Stimulated activated CD4-positive, alpha-beta T cell treated with anti-CD3 and anti-CD28 coated beads, Interleukin-2, amount 100 ng/mL, for 24 hours (primary cell): ENCODE measurements at regions not wholly inside any gene's neighbourhood (a gene's known extent, or its start where the extent isn't known, plus 50 kb on each side); places are given as distances from the start of the nearest gene placed in this dataset.
A peak's percentile ranks its signal among the peaks of the same experiment; 100 is the strongest.
"Not testable (repeated sequence)": the region's sequence is repeated elsewhere in the genome, so short reads cannot be mapped to it uniquely, and the experiment has no call there.

Source experiments
- DNase-seq, 2 donors: peaks; one replicate each; pipeline ENCODE4 v3.0.0-alpha.2; 2020

DNA sequence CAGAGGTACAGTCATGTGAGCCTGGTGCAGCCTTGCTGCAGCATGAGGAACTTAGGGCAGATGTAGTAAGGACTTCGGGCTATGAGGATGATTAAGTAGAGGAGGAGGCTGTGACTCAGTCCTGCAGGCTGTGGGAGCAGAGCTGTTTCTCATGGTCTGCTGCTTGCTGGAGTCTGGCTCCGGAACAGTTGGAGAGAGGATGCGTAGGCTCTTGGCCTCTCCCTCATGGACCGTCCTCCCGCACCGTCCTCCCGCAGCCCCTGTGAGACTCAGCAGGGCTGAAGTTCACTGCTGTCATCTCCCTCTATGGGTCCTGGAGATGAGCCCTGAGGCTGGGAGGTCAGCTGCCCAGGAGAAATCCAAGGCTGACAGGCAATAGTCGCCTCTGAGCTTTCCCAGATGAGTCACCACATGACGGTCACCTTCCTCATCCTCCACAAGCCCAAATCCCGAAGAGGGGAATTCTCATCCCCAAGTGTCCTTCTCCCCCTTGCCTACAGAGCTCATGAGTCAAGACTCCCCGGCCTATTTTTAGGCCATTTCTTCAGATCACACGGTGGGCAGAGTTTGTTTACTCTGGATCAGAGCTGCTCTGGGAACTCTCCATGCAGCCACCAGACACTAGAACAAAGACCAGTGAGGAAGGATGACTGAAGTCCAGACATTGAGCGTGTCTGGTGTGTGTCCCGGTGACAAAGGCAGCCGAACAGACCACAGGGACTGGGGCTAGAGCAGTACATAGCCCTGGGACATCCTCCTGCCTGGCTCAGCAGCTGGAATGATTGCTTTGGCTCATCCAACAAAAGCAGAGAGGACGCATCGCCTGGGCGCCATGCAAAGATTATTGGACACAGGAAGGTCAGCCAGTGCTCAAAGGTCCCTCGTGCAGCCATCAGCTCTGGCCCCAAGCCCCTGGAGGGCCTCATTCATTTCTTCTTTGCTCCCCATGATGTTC, 134.5 kb downstream of the NPIPB11 start:
- DNase-seq: not testable (repeated sequence)

DNA sequence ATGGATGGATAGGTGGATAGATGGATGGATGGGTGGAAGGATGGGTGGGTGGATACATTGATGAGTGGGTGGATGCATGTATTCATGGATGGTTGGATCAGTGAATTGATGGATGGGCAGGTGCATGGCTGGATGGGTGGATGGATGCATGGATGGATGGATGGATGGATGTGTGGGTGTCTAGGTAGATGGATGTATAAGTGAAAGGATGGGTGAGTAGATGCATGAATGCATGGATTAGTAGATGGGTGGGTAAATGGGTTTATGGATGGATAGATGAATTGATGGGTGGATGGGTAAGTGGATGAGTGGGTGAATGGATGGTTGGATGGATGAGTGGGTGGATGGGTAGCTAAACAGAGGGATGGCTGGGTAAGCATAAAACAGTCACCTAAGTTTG, 135.6 kb downstream of the NPIPB11 start:
- DNase-seq: not testable (repeated sequence)

DNA sequence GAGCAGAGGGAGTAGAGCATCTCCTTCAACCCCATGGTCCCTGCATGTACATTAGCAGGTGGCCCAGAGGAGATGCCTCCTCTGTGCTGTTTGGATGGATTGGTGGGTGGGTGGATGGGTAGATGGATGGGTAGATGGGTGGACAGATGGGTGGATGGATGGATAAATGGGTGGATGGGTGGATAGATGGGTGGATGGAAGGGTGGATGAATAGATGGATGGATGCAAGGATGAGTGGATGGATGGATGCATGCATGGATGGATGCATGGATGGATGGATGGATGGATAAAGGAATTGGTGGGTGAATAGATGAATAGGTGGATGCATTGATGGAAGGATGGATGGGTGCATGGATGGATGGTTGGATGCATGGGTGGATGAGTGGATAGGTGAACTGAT, 136.5 kb downstream of the NPIPB11 start:
- DNase-seq: not testable (repeated sequence)

DNA sequence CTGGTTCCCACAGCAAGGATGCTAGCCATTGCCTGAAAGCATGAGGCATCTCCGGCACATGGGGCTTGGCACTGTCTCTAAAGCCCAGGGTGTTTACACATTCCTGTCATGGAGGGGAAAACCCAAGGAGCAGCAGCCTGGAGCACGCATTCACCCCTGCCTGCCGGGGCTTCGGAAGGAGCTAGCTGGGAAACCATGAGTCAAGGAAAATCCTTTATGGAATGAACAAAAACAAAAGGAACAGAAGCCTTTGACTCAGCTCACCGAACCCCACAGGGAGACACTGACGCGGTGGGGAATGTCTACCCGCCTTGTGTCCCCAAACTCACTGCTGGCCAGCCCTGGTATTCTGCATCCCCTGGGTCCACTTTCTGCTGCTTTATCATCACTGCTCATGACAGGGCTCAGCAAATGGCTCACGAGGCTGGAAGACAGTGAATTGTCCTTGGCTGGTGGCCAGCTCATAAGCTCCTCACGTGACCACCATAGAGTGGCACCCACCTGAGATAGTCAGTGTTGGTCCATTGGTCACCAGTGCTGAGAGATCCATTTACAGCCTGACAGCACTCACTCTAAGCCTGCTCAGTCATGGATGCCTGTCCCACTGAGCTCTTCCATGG, 137.2 kb downstream of the NPIPB11 start:
- DNase-seq: not testable (repeated sequence)

DNA sequence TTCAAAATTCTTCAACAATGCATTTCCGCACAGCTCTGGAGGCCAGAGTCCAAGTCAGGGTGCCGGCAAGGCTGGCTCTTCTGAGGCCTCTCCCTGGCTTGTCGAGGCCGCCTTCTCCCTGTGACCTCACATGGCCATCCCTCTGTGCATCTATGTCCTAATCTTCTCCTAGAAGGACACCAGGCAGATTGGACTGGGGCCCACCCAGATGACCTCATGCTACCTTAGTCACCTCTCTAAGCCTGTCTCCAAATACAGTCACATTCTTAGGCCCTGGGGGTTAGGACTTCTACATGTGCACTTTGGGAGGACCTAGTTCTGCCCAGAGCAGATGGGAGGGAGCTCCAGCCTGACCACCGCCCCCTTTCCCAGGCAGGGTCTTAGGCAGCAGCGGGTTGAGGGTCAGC, 137.7 kb downstream of the NPIPB11 start:
- DNase-seq: not testable (repeated sequence)

DNA sequence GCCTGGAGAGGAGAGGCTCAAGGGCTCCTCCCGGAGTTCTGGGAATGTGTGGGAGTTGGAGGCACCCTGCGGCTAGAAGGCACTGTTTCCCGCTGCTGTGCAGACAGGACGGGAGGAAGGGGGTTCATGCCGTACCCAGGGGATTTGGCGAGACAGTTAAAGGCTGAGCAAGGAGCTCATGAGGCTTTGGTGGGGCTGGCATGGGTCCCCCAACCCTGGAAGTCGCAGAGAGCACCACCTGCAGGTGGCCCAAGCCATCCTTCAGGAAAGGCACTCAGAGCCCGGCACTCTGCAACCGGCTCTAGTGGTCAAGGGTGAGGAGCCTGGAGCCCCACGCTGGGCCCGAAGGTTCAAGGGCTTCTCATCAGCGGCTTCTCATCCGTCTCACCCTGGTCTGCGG, 138.2 kb downstream of the NPIPB11 start:
- not testable (repeated sequence) for DNase-seq

DNA sequence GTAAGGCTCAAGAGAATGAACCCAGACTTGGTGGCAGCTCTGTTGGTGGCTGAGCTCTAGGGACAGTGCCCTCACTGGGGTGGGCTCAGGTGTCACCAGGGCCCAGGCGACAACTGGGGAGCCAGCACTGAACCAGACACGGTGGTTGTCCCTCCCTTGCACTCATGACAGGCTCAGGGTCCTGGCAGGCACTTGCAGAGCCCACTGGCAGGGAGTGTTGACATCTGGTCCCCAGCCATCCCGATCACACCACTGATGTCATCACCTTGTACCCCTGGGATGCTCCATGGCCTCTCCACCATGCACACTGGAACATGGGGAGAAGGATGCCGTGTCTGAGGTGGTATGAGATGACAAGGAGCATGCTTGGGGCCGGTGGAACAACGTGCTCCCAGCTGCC, 138.6 kb downstream of the NPIPB11 start:
- not testable (repeated sequence) for DNase-seq

DNA sequence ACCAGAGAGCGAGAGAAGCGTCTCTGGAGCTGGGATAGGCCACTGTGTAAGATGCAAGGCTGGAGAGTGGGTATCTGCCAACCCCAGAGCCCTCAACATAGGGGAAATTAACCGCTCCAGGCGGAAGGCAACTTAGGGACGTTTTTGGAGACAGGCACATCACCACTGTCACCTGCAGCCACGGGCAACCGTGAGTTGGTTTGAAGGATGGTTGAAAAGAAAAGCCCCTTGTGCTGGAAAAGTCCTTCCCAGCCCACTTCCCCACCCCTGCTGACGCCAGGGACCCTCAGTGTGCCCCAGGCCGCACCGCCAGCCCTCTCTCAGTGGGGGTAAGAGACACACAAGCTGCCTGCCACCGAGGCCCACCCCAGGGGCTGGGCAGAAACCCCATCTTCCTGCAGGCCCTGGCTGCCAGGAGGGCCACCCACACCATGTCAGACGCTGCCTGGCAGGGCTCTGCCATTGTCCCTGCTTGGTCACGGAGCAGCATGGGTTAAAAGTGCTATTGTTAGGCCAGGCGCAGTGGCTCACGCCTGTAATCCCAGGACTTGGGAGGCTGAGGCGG, 139.4 kb downstream of the NPIPB11 start:
- DNase-seq: not testable (repeated sequence)

DNA sequence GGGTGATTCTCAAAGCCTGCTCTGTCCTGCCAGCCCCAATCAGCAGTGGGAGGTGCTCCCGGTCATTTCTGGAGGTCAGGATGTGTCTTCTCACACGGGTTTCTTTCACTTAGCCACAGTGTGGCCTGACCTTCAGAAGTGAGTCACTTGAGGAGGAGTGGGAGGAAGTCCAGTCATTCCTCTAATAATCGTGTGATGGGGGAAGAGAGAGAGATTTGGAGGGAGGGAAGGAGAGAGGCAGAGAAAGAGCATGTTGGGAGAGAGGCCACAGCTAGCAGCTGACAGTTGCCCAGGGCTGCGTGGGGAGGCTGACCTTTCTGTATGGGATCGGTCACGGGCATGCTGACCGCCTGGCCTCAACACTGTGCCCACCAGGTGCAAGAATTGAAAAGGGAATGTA, 139.9 kb downstream of the NPIPB11 start:
- DNase-seq: not testable (repeated sequence)

DNA sequence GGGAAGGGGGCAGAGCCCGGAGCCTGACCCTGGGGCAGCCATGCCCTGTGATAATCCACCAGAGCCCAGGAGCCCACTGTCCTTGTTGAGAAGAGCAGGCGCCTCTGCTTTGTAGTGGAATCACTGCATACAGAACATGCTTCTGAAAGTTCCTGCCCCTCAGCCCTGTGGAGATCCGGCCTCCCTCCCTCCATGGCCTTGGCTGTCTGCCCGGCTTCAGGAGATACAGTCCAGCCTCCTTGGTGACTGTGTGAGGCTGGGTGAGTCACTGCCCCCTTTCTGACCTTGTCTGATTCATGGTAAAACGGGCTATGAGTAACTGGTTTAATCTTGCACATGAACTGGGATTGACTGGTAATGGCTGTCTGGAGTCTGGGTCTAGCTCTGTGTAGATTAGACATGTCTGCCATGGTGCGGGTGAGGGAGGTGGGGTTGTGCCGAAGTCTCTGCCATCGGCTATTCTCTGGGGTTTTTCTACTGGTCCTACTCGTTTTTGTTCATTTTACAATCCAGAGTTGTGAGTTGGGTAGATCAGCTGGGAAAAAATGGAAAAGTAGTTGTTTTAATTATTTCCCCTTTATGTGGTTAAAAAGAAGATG, 141.2 kb downstream of the NPIPB11 start:
- peak in 1 of 2 donors; percentile 39 for DNase-seq

DNA sequence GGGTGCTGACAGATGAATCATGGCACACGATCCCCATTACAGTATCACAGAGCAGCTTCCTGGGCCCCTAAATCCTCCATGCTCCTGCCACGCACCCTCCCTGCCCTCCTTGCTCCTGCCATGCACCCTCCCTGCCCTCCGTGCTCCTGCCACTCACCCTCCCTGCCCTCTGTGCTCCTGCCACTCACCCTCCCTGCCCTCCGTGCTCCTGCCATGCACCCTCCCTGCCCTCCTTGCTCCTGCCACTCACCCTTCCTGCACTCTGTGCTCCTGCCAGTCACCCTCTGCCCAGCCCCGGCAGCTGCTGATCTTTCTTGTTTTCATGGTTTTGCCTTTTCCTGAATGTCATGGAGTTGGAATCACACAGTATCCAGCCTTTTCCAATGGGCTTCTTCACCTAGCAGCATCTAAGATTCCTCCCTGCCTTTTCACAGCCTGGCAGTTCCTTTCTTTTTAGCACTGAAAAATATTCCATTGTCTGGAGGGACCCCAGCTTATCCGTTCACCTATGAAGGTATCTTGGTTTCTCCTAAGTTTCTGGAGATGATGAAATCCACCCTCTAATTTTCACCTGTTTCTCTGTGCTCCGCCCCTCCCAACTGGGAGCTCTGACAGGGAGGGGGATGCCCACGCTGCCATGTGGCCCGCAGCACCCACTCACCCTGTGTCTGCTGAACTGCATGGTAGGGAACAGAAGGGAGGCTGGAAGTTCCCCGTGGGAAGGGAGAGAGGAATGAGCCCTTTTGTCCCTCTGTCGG, 142.3 kb downstream of the NPIPB11 start:
- not testable (repeated sequence) for DNase-seq

DNA sequence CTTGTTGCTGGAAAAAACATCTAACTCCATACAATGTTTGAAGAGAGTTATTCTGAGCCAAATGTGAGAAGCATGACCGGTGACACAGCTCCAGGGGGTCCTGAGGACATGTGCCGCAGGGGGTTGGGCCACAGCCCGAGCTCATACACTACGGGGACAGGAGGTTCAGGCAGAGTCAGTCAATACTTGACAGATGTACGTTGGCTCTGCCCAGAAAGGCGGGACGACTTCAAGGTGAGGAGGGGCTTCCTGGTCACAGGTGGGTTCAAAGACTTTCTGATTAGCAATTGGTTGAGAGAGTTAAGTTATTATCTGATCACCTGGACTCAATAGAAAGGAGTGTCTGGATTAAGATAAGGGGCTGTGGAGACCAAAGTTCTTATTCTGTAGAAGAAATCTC, 143.8 kb downstream of the NPIPB11 start:
- not testable (repeated sequence) for DNase-seq

DNA sequence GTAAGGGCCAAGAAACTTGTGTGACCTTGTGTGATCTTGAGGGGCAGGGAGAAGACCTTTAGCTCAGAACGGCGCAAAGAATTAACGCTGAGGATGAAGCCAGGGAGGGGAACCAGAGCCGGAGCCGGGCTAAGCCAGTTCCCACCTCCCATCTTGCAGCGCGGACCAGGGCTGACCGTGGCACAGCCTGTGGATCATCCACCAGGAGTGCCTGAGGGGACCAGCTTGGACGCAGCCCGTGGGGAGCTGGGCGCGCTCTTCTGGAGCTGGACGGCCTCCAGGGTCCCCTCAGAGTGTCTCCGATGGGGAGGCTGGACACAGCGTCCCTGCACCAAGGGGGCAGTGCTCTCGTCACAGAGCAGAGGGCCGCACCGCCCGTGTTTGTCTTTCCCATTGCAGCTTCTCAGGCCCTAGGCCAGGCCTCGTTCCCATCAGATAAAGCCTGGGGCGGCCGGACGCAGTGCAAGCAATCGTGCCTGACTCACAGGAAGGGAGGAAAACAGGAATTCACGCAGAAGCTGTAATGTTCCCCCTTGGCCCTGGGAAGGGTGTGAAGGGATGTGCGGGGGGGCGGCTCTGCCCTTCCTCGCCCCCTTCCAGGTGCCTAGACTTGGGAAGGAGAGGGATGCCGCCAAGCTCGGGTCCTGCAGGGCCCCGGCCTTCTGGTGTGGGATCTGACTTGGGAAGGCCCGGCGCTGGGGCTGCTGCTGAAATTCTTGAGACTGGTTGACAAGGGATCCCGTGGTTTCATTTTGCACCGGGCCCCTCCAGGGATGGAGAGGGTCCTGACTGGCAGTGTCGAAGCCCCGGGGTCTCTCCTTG, 144.9 kb downstream of the NPIPB11 start:
- not testable (repeated sequence) for DNase-seq

DNA sequence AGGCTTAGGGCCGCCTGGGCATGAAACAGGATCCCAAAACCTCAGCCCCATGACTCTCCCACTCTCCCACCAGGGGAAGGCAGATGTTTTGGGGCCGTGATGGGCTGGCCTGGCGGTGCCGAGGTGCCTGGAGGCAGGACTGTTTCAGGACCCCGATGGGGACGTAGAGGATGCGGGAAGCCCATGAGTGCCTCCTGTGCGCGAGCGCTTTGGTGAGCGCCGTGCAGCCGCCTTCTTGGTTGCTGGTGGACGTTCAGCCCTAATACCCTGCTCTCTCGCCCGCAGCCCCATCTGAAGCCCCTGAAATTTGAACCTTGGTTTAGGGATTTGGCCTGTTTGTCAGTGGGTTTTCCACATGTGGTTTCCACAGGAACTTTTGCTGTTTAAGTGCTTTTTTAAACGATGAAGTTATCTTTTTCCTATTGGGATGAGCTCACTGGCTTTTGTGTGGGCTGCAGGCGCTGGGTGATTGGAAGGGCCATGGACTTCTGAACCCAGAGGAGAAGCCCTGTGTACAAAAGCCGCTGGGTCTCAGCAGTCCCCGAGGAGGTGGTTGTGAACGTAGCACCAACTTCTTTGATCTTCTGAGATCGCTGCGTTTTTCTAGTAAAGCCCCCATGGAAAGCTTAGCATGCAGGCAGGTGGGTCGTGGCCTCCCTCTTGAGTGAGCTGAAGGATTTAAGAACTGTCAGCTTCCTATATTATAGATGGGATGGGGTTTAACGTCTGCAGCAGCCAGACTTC, 145.7 kb downstream of the NPIPB11 start:
- DNase-seq: not testable (repeated sequence)

DNA sequence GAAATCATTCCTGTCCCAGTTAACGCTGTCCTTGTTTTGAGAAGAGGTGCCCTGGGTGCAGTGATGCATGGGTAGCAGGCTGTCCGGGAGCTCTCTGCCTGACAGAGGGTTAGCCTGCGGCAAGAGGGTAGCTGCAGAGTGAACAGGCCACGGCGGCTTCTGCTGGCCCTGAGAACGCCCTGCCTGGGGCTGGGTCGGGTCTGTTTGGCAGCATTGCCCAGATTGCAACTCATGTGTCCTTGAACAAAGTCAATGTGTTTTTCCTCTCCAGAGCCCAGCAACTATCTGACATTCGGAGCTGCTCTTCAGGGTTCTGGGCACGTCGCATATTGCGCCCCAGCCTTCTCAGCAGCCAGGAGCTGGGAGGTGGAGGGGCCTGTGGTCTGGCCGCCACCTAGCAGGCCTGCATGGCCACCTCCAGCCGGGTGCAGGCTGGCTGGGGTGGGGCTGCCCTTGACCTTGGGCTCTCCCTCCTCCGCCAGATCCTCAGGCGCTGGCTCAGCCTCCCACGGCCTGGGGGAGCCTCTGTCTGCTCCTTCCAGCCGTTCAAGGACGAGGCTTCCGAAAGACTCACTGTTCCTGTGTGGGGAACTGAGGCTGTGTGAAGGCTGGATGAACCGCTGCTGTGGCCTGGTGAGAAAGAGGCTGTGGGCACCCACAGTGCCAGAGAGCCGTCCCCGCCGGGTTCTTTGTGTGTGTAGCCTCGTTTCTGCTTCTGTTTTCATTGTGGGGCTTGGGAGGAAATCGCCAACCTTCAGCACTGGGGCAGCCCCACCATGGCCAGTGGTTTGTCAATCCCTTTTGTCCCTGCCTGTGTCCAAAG, 146.7 kb downstream of the NPIPB11 start:
- not testable (repeated sequence) for DNase-seq

DNA sequence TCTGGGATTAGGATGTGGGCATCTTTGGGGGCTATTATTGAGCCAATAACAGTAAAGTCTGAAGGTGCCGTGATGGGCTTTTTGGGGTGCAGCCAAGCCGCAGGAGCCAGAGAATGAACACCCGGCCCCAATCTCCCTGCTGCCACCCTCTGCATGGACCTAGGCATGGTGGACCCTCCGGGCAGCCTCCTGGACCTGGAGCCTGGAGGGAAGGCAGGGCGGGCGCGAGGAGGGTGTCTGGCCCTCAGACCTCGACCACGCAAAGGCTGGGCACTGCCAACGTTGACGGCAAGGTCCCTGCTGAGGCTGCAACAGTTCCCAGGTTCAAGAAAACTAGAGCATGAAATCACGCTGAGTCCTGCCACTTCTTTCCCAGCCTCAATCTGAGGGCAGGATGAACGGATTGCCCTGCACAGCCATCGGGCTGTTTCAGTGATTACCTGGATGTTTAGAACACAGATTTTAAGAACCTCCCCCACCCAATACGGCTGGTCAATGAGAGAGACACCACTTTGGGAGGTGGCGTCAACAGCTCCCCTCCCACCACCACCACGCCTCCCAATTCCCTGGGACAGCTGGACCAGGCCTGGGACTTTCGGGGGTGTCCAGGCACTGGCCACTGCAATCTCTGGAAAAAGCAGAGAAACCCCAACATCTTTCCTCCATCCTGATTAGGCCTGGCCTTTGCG, 147.4 kb downstream of the NPIPB11 start:
- DNase-seq: not testable (repeated sequence)

DNA sequence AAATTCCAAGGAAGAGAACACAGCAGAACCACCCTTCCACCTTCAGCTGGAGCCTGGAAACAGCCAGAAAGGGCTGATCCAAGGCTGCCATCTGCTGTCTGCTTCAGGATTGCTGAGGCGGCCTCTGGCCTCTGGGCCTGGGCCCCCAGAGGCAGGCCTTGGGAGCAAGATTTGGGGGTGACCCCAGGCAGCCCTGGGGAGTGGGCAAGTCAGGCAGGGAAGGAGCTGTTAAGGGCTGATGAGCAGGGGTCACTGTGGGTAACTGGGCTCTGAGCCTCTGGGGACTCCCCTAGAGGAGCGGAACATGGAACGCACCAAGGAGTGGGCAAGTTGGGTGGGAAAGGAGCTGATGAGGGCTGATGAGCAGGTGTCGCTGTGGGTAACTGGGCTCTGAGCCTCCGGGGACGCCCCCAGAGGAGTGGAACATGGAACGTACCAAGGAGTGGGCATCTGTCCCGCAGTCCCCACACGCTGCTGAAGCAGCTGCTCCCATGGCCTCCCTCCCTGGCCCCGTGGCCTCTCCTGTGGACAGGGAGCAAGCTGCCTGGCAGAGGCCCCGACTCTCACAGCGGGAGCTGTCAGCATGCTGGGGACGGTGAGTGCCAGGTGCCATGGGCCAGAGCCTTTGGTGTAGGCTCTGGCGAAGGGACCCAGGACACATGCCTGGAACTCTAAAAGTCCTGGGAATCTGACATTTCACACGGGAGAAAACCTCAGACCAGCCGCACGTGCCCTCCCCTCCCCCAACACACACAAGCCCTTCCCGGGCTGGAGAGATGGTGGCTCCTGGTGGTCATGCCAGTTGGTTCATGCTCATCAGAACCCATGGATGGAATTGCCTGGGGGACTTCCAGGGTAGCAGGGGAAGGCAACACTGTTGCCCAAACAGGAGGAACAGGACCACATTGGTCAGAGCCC, 148.8 kb downstream of the NPIPB11 start:
- DNase-seq: not testable (repeated sequence)

DNA sequence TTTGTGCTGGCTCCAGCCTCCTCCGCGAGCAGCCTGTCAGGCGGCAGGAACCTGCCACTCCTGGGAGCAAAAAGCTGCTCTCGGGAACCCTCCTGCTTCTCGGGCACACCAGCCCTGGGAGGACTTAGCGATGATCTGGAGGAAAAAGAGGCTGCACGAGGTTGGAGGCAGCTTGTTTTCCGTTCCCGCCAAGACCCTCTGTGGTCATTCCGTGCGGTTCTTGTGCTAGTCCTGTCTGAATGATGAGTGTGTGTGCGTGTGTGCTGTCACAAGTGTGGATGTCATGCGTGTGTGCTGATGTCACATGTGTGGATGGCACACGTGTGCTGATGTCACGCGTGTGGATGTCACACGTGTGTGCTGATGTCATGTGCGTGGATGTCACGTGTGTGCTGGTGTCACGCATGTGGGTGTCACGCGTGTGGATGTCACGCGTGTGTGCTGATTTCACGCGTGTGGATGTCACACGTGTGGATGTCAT, 150.0 kb downstream of the NPIPB11 start:
- no peak for DNase-seq
